HG02852 (cell line): ENCODE measurements at regions not wholly inside any gene's neighbourhood (a gene's known extent, or its start where the extent isn't known, plus 50 kb on each side); places are given as distances from the start of the nearest gene placed in this dataset.

Source experiments
- ATAC-seq: cut with Tn5 transposase; IDR thresholded peaks from one replicate; pipeline ENCODE4 v1.9.1; 2021; ENCODE audit warnings: mild to moderate bottlenecking, moderate library complexity; ENCODE audit not compliant: unreplicated experiment

GRCh38 chr14:49527221-49527620 is 59.0 kb downstream of the RPS29 start:
- no peak for ATAC-seq

DNA sequence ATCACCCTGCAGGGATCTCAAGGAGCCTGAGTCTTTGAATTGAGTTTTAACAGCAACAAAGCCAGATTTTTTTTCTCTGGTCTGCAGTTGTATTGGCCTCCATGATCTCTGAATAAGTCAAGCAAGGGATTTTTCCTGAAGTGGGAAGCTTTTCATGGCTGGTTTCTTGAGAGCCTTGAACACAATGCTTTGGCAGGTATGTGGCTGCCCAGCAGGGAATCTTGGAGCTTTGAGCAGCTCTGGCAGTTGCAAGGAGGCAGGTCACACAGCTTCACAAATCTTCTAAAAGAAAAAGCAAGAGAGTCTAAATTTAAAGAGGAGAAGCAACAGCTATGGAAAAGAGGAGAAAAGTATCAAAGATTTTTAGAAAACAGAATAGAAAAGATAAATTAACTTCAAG is 60.1 kb downstream of the RPS29 start:
- no peak for ATAC-seq

- ATAC-seq: no peak
Observed at GRCh38 chr14:49516286-49516685, 69.9 kb downstream of the RPS29 start.

DNA sequence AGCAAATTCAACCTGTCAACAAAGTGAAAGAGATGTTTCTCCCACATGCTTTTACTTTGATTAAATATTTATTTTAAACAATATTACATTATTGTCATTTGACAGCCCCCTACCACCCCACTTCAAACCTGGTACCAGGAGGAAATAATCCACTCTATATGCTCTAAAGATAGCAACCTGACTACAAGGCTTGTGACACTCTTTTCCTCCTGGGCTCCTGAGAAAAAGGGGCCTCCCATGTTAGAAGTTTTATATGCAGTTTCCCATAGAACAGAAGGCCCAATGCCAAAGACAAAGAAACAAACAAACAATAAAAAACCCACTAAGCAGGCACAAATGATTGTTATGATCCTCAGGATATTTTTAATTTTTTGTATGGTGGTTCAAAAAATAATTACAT is 73.6 kb downstream of the RPS29 start:
- ATAC-seq: no peak

DNA sequence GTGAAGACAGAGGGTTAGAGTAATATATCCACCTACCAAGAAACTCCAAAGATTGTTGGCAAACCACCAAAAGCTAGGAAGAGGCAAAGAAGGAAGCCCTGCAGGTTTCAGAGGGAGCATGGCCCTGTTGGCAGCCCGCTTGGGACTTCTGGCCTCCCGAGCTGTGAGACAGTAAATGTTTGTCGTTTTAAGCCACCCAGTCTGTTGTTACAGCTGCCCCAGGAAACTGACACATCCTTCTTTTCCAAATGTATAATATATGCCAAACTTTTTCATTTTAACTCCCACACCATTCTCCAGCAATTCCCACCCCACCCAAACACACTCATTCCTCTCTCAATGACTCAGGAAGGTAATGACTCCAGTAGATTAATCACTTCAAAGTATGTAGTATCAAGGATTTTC is 74.0 kb downstream of the RPS29 start:
- no peak for ATAC-seq

DNA sequence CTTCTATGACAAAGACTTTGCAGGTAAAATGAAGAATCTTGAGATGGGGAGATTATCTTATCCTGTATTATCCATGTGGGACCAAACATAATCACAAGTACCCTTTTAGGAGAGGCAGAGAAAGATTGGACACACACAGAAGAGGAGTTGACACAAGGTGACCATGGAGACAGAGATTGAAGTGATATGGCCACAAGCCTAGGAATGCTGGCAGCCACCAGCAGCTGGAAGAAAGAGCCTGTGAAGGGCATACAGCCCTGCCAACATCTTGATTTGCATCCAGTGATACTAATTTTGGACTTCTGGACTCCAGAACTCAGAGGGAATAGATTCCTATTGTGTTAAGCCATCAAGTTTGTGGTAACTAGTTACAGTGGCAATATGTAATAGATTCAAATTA is 78.1 kb downstream of the RPS29 start:
- no peak for ATAC-seq

DNA sequence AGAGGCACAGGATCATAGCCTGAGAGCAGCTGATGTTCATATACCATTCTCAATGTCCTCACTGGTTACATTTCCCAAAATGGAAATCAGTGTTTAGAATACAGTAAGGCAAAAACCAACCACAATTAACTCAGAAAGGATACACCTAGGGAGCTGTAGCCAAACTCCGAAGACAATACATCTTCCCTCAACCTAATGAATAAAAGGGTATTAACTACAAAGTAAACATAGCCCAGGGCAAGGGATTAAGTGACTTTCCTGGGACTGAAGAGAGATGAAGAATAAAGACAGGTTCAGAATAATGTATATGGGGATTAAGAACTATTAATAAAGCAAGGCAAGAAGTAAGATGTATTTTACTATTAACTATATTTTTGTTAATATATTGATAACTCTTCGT is 79.5 kb downstream of the RPS29 start:
- ATAC-seq: no peak

- ATAC-seq: no peak
Observed at GRCh38 chr14:49505041-49505766, 81.0 kb downstream of the RPS29 start.

GRCh38 chr14:49497725-49498348 is 88.3 kb downstream of the RPS29 start:
- peak; percentile 84 for ATAC-seq

DNA sequence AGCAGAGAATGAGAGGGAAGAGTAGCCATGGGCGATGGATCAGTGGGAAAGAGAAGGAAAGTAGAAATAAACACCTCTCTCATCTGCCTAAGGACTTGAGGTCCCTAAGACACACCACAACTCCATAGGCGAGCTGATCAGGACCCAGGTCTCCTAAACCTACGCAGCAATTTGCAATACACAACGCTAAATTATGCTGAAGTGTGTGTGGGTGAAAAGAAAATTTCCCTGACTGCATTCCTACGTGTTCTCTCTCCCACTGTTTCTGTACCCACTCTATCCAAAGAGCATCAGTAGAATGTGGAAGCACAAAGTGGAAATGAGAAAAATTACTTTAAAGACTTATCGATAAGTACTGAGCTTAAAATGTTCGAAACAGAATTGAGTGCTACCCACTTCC is 88.9 kb downstream of the RPS29 start:
- no peak for ATAC-seq

DNA sequence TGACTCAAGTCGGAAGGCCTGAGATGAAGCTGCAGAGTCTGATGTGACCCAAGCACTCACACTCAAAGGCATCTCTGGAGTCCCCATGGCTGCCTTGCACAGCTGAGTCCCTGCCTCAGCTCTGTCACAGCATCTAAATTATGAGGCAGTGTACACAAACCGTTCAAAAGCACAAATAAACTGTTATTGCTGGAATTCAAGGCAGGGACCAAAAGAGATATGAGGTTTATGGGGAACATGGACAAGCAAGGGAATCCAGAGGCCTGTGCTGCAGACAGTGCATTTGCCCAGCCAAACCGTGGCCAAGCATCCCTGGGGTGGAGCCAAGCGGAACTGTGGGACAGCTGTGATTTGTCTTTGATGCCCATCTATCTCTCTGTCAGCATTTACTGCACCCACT is 91.3 kb downstream of the RPS29 start:
- no peak for ATAC-seq

- ATAC-seq: no peak
Observed at GRCh38 chr14:49493557-49493956, 92.6 kb downstream of the RPS29 start.

DNA sequence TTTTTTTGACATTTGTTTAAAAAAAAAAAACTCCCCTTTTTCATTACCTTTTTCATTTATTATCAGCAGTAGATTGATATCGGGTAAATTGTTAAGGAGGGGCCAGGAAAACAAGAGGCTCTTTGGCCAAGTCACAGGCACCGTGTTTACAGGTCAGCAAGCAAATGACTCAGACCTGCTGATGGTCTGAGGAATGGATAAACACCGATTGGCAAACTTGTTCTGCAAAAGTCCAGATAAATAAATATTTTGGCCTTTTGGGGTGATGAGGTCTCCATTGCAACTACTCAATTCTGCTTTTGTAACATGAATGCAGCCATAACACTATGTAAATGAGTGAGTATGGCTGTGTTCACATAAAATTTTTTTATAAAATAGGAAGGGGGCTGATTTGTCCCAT is 94.0 kb downstream of the RPS29 start:
- no peak for ATAC-seq

GRCh38 chr14:49489341-49489740 is 96.8 kb downstream of the RPS29 start:
- no peak for ATAC-seq

GRCh38 chr14:49487238-49487637 is 98.9 kb downstream of the RPS29 start:
- ATAC-seq: no peak

DNA sequence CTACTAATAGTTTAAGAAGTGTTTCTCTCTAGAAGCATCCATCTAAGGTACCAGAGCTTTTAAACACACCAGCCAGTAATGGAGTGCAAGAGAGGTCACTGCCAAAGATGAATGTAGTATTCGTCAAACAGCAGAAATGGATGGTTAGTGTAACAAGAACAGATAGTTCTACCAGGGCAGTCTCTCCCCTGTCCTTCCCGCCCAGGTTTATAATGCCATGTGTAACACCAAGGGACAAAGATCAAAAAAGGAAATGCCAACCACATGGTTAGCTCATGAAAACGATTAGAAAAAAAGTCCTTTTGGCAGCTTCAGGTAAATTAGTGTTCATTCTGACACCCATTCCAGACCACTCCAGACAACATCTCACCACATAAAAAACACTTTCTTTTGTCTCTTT is 100.9 kb downstream of the RPS29 start:
- ATAC-seq: no peak

- ATAC-seq: no peak
Observed at GRCh38 chr14:49484180-49484579, 102.0 kb downstream of the RPS29 start.

- peak; percentile 61 for ATAC-seq
Observed at GRCh38 chr14:49483268-49483667, 102.9 kb downstream of the RPS29 start.

- no peak for ATAC-seq
Observed at GRCh38 chr14:49480979-49481498, 105.1 kb downstream of the RPS29 start.

- ATAC-seq: no peak
Observed at GRCh38 chr14:49480053-49480760, 106.0 kb downstream of the RPS29 start.

DNA sequence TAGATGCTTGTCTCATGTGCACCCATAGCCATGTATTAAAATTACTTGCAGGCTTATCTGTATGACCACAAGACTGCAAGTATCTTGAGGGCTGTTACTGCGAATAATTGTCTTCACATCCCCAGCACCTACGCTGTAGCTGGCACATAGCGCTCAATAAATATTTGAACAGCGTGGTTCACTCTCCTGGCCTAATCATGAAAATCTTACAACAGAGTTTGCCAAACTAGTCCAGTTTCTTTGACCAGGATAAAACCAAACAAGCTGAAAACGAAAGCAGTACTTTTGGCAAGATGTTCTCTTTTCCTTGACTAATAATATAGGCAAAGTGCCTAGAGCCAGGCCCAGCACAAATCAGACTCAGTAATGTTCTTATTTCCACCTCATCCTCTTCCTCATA is 106.7 kb downstream of the RPS29 start:
- no peak for ATAC-seq

- no peak for ATAC-seq
Observed at GRCh38 chr14:49478784-49479183, 107.4 kb downstream of the RPS29 start.
